GM23338 (cell line): ENCODE measurements at regions not wholly inside any gene's neighbourhood (a gene's known extent, or its start where the extent isn't known, plus 50 kb on each side); places are given as distances from the start of the nearest gene placed in this dataset.

Experiments
- ATAC-seq: fragments of 200-7000 bp; cut with Tn5 transposase; 3 replicates; pipeline ENCODE4 v1.9.1; 2020
- DNase-seq: peaks from one replicate; pipeline ENCODE4 v3.0.0-alpha.2; 2015; ENCODE audit warnings: low spot score
- H2AFZ ChIP-seq: fragments of 200-600 bp; sonication (generic); 2 replicates; pipeline ENCODE4 v1.8.0; 2016; ENCODE audit warnings: antibody characterized with exemption, mild to moderate bottlenecking, moderate library complexity
- H3F3A ChIP-seq: fragments of 200-600 bp; sonication (generic); replicated peaks from 2 replicates; pipeline ENCODE4 v1.8.0; 2017; ENCODE audit warnings: antibody characterized with exemption, mixed run types, low read depth
- H3K27ac ChIP-seq: fragments of 200-600 bp; sonication (generic); 2 replicates; pipeline ENCODE4 v1.6.1; 2016; ENCODE audit warnings: low read depth
- H3K27me3 ChIP-seq: fragments of 200-600 bp; sonication (generic); 2 replicates; pipeline ENCODE4 v1.8.0; 2016; ENCODE audit warnings: mild to moderate bottlenecking, mixed run types, moderate library complexity; ENCODE audit not compliant: insufficient read depth
- H3K36me3 ChIP-seq: fragments of 200-600 bp; sonication (generic); 2 replicates; pipeline ENCODE4 v1.8.0; 2016; ENCODE audit warnings: mild to moderate bottlenecking; ENCODE audit not compliant: insufficient read depth
- H3K4me1 ChIP-seq: fragments of 200-600 bp; sonication (generic); 2 replicates; pipeline ENCODE4 v1.8.0; 2016; ENCODE audit warnings: mild to moderate bottlenecking, moderate library complexity; ENCODE audit not compliant: insufficient read depth
- H3K4me2 ChIP-seq: fragments of 200-600 bp; sonication (generic); 2 replicates; pipeline ENCODE4 v1.7.1; 2017; ENCODE audit warnings: mixed run types
- H3K4me3 ChIP-seq: fragments of 200-600 bp; sonication (generic); 2 replicates; pipeline ENCODE4 v1.6.1; 2016; ENCODE audit warnings: mixed run types
- H3K79me2 ChIP-seq: fragments of 200-600 bp; sonication (generic); replicated peaks from 2 replicates; pipeline ENCODE4 v1.8.0; 2017; ENCODE audit warnings: mild to moderate bottlenecking; ENCODE audit not compliant: insufficient read depth
- H3K9me2 ChIP-seq: fragments of 200-600 bp; sonication (generic); 2 replicates; pipeline ENCODE4 v1.8.0; 2017; ENCODE audit not compliant: insufficient read depth
- H4K20me1 ChIP-seq: fragments of 200-600 bp; sonication (generic); replicated peaks from 2 replicates; pipeline ENCODE4 v1.8.0; 2017; ENCODE audit warnings: mild to moderate bottlenecking; ENCODE audit not compliant: insufficient read depth
- H3K27ac Mint-ChIP-seq: 2 replicates; pipeline ENCODE4 v1.8.0; 2020; ENCODE audit warnings: inconsistent platforms, mild to moderate bottlenecking, moderate library complexity, mixed read lengths
- H3K27me3 Mint-ChIP-seq: 3 replicates; pipeline ENCODE4 v1.8.0; 2022; ENCODE audit warnings: low read depth, mild to moderate bottlenecking, moderate library complexity, mixed read lengths, inconsistent platforms; ENCODE audit not compliant: insufficient read depth, poor library complexity
- H3K36me3 Mint-ChIP-seq: 3 replicates; pipeline ENCODE4 v1.8.0; 2021; ENCODE audit warnings: low read depth, mild to moderate bottlenecking, inconsistent platforms, moderate library complexity, mixed read lengths
- H3K4me1 Mint-ChIP-seq: 3 replicates; pipeline ENCODE4 v1.8.0; 2020; ENCODE audit warnings: mild to moderate bottlenecking, inconsistent platforms, mixed read lengths
- H3K4me3 Mint-ChIP-seq: 3 replicates; pipeline ENCODE4 v1.8.0; 2021; ENCODE audit warnings: moderate library complexity, mild to moderate bottlenecking, inconsistent platforms, mixed read lengths
- H3K9me3 Mint-ChIP-seq: 3 replicates; pipeline ENCODE4 v1.8.0; 2020; ENCODE audit warnings: moderate library complexity, mild to moderate bottlenecking, inconsistent platforms, mixed read lengths
- CREB1 ChIP-seq: fragments of 250-450 bp; sonication (Bioruptor Pico); IDR thresholded peaks from 2 replicates; pipeline ENCODE4 v1.5.0; 2020; ENCODE audit warnings: low read depth, mild to moderate bottlenecking, moderate library complexity
- EZH2 ChIP-seq: fragments of 200-600 bp; sonication (generic); IDR thresholded peaks from one replicate; pipeline ENCODE4 v1.8.0; 2017; ENCODE audit warnings: antibody characterized with exemption, mild to moderate bottlenecking, low read depth; ENCODE audit not compliant: unreplicated experiment
- EZH2phosphoT487 ChIP-seq: fragments of 200-600 bp; sonication (generic); IDR thresholded peaks from one replicate; pipeline ENCODE4 v1.8.1; 2018; ENCODE audit warnings: antibody characterized with exemption; ENCODE audit not compliant: unreplicated experiment
- JUNB ChIP-seq: IDR thresholded peaks from one replicate; pipeline ENCODE4 v1.6.1; 2016; ENCODE audit warnings: antibody characterized with exemption; ENCODE audit not compliant: unreplicated experiment
- NANOG ChIP-seq: IDR thresholded peaks from 2 replicates; pipeline ENCODE4 v1.6.1; 2016; ENCODE audit warnings: antibody characterized with exemption, borderline replicate concordance
- STAT1 ChIP-seq: IDR thresholded peaks from one replicate; pipeline ENCODE4 v1.6.1; 2016; ENCODE audit warnings: antibody characterized with exemption; ENCODE audit not compliant: unreplicated experiment
- ZNF114 ChIP-seq: fragments of 250-450 bp; sonication (Bioruptor Pico); IDR thresholded peaks from 2 replicates; pipeline ENCODE4 v1.5.0; 2020; ENCODE audit warnings: mild to moderate bottlenecking, moderate library complexity
- TF ChIP-seq, protein P1 (sequence below), 2 experiments: fragments of 200-600 bp in 1 of 2; sonication (generic) in 1 of 2; conservative IDR thresholded peaks; 2 replicates each; pipeline versions ENCODE4 v1.5.1 to v1.6.1; 2016 to 2017; ENCODE audit warnings: antibody characterized with exemption in 2 of 2, low read depth in 2 of 2, mild to moderate bottlenecking in 2 of 2, moderate library complexity in 1 of 2
- TF ChIP-seq, protein P2 (sequence below): IDR thresholded peaks from 2 replicates; pipeline ENCODE4 v1.6.1; 2016; ENCODE audit warnings: antibody characterized with exemption
- TF ChIP-seq, protein P3 (sequence below): fragments of 250-450 bp; sonication (Bioruptor Pico); IDR thresholded peaks from 2 replicates; pipeline ENCODE4 v1.5.0; 2020; ENCODE audit warnings: mild to moderate bottlenecking, moderate library complexity

DNA sequence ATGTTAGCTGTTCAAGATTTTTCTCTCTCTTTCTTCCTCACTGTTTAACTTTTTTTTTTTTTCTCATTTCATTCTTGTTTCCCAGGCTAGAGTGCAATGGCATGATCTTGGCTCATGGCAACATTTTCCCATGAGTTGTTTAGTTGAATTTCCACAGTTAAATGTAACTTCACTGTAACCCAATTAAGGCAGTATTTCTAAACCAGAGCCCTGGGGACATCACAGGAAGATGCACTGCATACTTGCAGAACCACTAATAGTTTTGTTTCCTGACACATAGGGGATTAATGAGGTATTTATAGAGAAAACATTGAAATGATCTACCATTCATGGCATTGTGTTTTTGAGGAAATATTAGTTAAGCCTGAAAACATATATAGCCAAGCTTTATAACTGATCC, 795.6 kb upstream of the GHITM start:
- H3K79me2 ChIP-seq = no peaks in the 10 kb centered on the region
- H2AFZ ChIP-seq = no peak overlapping the region
- H3K9me2 ChIP-seq = no peaks in the 10 kb centered on the region
- no peaks in the 10 kb centered on the region for H3K36me3 ChIP-seq
- H3K9me3 Mint-ChIP-seq = peaks cover 30% of the 10 kb centered on the region
- H3K4me2 ChIP-seq = no peak overlapping the region
- peaks cover 2% of the 10 kb centered on the region for H3K27me3 Mint-ChIP-seq
- H3K27ac ChIP-seq = no peak overlapping the region
- no peak overlapping the region for H3K27ac Mint-ChIP-seq
- no peak for DNase-seq
- H3K36me3 Mint-ChIP-seq = peaks cover 7% of the 10 kb centered on the region; the same call in 1 of the 3 replicates
- no peak for ATAC-seq
- no peaks in the 10 kb centered on the region for H3K4me1 ChIP-seq
- H3K4me3 ChIP-seq = no peak overlapping the region
- no peaks in the 10 kb centered on the region for H4K20me1 ChIP-seq
- TF ChIP-seq, protein P1, sequence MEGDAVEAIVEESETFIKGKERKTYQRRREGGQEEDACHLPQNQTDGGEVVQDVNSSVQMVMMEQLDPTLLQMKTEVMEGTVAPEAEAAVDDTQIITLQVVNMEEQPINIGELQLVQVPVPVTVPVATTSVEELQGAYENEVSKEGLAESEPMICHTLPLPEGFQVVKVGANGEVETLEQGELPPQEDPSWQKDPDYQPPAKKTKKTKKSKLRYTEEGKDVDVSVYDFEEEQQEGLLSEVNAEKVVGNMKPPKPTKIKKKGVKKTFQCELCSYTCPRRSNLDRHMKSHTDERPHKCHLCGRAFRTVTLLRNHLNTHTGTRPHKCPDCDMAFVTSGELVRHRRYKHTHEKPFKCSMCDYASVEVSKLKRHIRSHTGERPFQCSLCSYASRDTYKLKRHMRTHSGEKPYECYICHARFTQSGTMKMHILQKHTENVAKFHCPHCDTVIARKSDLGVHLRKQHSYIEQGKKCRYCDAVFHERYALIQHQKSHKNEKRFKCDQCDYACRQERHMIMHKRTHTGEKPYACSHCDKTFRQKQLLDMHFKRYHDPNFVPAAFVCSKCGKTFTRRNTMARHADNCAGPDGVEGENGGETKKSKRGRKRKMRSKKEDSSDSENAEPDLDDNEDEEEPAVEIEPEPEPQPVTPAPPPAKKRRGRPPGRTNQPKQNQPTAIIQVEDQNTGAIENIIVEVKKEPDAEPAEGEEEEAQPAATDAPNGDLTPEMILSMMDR (conservative IDR thresholded peaks at IDR 0.05; ENCODE audit: low read depth in 2 of 2) = no peak
- TF ChIP-seq STAT1 (no peak), CREB1 (CRISPR knock-in tag) (no peak), EZH2 (no peak), EZH2phosphoT487 (no peak)
- TF ChIP-seq, protein P2, sequence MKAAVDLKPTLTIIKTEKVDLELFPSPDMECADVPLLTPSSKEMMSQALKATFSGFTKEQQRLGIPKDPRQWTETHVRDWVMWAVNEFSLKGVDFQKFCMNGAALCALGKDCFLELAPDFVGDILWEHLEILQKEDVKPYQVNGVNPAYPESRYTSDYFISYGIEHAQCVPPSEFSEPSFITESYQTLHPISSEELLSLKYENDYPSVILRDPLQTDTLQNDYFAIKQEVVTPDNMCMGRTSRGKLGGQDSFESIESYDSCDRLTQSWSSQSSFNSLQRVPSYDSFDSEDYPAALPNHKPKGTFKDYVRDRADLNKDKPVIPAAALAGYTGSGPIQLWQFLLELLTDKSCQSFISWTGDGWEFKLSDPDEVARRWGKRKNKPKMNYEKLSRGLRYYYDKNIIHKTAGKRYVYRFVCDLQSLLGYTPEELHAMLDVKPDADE = no peak
- no peaks in the 10 kb centered on the region for H3F3A ChIP-seq
- no peaks in the 10 kb centered on the region for H3K4me1 Mint-ChIP-seq
- H3K27me3 ChIP-seq = no peaks in the 10 kb centered on the region
- H3K4me3 Mint-ChIP-seq = no peak overlapping the region

DNA sequence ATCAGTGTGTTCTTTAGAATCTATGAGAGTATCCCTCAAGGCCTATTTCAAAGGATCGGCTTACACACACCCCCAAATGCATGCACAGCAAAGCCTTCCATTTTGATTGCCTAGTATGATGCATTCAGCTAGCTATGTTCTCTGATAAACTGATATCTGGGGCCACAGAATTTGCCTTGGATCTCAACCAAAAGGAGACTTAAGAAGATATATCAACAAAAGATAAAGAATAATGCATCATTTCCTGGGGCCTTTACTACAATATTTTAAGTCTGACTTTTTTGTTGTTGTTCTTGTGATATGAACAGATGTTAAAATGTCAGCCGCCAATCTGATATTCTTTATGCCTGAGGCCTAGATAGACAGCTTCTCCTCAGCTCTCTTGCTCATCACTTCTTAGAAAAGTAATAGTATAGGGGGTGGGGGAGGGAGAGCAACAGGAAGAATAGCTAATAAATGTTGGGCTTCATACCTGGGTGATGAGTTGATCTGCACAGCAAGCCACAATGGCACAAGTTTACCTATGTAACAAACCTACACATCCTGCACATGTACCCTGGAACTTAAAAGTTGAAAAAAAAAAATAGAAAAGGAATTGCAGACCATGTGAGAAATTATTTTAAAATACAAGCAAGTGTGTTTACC, 792.9 kb upstream of the GHITM start:
- no peaks in the 10 kb centered on the region for H3K27me3 Mint-ChIP-seq
- H3F3A ChIP-seq = no peaks in the 10 kb centered on the region
- H3K36me3 ChIP-seq = no peaks in the 10 kb centered on the region; the same call in 1 of the 2 replicates
- H3K27ac ChIP-seq = no peak overlapping the region
- H3K79me2 ChIP-seq = no peaks in the 10 kb centered on the region
- H3K9me3 Mint-ChIP-seq = peaks cover 20% of the 10 kb centered on the region
- no peaks in the 10 kb centered on the region for H3K27me3 ChIP-seq
- H3K9me2 ChIP-seq = no peaks in the 10 kb centered on the region
- ATAC-seq (no peak), DNase-seq (no peak)
- H4K20me1 ChIP-seq = no peaks in the 10 kb centered on the region
- H3K4me1 Mint-ChIP-seq = no peaks in the 10 kb centered on the region
- no peak overlapping the region for H3K4me3 ChIP-seq
- no peak overlapping the region for H3K4me2 ChIP-seq
- H3K4me3 Mint-ChIP-seq = no peak overlapping the region
- no peak overlapping the region for H3K27ac Mint-ChIP-seq
- H3K4me1 ChIP-seq = no peaks in the 10 kb centered on the region
- H2AFZ ChIP-seq = no peak overlapping the region
- H3K36me3 Mint-ChIP-seq = peaks cover 10% of the 10 kb centered on the region; the same call in 1 of the 3 replicates
- TF ChIP-seq, protein P2 = no peak
- TF ChIP-seq JUNB = no peak
- no peak for TF ChIP-seq EZH2
- no peak for TF ChIP-seq CREB1 (CRISPR knock-in tag)
- no peak for TF ChIP-seq STAT1
- no peak for TF ChIP-seq ZNF114 (CRISPR knock-in tag)
- no peak for TF ChIP-seq NANOG
- TF ChIP-seq, protein P3, sequence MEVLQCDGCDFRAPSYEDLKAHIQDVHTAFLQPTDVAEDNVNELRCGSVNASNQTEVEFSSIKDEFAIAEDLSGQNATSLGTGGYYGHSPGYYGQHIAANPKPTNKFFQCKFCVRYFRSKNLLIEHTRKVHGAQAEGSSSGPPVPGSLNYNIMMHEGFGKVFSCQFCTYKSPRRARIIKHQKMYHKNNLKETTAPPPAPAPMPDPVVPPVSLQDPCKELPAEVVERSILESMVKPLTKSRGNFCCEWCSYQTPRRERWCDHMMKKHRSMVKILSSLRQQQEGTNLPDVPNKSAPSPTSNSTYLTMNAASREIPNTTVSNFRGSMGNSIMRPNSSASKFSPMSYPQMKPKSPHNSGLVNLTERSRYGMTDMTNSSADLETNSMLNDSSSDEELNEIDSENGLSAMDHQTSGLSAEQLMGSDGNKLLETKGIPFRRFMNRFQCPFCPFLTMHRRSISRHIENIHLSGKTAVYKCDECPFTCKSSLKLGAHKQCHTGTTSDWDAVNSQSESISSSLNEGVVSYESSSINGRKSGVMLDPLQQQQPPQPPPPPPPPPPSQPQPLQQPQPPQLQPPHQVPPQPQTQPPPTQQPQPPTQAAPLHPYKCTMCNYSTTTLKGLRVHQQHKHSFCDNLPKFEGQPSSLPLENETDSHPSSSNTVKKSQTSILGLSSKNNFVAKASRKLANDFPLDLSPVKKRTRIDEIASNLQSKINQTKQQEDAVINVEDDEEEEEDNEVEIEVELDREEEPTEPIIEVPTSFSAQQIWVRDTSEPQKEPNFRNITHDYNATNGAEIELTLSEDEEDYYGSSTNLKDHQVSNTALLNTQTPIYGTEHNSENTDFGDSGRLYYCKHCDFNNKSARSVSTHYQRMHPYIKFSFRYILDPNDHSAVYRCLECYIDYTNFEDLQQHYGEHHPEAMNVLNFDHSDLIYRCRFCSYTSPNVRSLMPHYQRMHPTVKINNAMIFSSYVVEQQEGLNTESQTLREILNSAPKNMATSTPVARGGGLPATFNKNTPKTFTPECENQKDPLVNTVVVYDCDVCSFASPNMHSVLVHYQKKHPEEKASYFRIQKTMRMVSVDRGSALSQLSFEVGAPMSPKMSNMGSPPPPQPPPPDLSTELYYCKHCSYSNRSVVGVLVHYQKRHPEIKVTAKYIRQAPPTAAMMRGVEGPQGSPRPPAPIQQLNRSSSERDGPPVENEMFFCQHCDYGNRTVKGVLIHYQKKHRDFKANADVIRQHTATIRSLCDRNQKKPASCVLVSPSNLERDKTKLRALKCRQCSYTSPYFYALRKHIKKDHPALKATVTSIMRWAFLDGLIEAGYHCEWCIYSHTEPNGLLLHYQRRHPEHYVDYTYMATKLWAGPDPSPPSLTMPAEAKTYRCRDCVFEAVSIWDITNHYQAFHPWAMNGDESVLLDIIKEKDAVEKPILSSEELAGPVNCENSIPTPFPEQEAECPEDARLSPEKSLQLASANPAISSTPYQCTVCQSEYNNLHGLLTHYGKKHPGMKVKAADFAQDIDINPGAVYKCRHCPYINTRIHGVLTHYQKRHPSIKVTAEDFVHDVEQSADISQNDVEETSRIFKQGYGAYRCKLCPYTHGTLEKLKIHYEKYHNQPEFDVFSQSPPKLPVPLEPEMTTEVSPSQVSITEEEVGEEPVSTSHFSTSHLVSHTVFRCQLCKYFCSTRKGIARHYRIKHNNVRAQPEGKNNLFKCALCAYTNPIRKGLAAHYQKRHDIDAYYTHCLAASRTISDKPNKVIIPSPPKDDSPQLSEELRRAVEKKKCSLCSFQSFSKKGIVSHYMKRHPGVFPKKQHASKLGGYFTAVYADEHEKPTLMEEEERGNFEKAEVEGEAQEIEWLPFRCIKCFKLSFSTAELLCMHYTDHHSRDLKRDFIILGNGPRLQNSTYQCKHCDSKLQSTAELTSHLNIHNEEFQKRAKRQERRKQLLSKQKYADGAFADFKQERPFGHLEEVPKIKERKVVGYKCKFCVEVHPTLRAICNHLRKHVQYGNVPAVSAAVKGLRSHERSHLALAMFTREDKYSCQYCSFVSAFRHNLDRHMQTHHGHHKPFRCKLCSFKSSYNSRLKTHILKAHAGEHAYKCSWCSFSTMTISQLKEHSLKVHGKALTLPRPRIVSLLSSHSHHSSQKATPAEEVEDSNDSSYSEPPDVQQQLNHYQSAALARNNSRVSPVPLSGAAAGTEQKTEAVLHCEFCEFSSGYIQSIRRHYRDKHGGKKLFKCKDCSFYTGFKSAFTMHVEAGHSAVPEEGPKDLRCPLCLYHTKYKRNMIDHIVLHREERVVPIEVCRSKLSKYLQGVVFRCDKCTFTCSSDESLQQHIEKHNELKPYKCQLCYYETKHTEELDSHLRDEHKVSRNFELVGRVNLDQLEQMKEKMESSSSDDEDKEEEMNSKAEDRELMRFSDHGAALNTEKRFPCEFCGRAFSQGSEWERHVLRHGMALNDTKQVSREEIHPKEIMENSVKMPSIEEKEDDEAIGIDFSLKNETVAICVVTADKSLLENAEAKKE = no peak
